Peyer's patch (tissue), 4 donors: ENCODE measurements at regions not wholly inside any gene's neighbourhood (a gene's known extent, or its start where the extent isn't known, plus 50 kb on each side); places are given as distances from the start of the nearest gene placed in this dataset.

Source experiments
- POLR2A ChIP-seq, 2 donors: fragments of 450-650 bp; IDR thresholded peaks; one replicate each; pipeline ENCODE4 v1.5.1; 2017; ENCODE audit warnings: antibody characterized with exemption in 2 of 2, mild to moderate bottlenecking in 2 of 2, moderate library complexity in 2 of 2
- TF ChIP-seq, protein P1 (sequence below), 6 experiments: fragments of 450-650 bp in 4 of 6; fragments of 200-600 bp in 2 of 6; sonication (generic) in 1 of 6; IDR thresholded peaks; one replicate each; pipeline ENCODE4 v1.5.1; 2017 to 2019; ENCODE audit warnings: antibody characterized with exemption in 6 of 6, mild to moderate bottlenecking in 3 of 6, moderate library complexity in 1 of 6

- TF ChIP-seq POLR2A (IDR thresholded peaks at IDR 0.05) = no peak
- TF ChIP-seq, protein P1, sequence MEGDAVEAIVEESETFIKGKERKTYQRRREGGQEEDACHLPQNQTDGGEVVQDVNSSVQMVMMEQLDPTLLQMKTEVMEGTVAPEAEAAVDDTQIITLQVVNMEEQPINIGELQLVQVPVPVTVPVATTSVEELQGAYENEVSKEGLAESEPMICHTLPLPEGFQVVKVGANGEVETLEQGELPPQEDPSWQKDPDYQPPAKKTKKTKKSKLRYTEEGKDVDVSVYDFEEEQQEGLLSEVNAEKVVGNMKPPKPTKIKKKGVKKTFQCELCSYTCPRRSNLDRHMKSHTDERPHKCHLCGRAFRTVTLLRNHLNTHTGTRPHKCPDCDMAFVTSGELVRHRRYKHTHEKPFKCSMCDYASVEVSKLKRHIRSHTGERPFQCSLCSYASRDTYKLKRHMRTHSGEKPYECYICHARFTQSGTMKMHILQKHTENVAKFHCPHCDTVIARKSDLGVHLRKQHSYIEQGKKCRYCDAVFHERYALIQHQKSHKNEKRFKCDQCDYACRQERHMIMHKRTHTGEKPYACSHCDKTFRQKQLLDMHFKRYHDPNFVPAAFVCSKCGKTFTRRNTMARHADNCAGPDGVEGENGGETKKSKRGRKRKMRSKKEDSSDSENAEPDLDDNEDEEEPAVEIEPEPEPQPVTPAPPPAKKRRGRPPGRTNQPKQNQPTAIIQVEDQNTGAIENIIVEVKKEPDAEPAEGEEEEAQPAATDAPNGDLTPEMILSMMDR (IDR thresholded peaks at IDR 0.05) = no peak
Observed at GRCh38 chr11:130550984-130551383, 102.5 kb downstream of the ADAMTS15 start.
